ENCODE measurements at regions not wholly inside any gene's neighbourhood (a gene's known extent, or its start where the extent isn't known, plus 50 kb on each side); places are given as distances from the start of the nearest gene placed in this dataset.

DNA sequence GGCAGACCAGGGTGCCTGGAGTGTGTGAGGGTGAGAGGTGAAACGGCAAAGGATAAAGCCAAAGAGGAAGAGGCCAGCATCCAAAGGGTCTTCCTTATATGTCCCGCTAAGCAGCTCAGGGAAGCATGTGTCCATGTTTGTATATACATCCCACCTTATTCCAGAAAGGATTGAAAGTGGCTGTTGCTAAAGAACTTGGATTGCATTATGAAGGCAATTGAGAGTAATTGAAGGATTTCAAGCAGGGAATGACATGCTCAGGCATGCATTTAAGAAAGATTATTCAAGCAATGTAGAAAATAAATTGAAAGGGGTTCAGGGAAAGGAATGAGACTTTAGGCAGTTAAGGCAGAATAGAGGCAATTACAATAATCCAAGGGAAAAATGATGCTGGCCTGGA lies 237.6 kb upstream of the SOX9 start:
- no peak for TF ChIP-seq EZH2 (IDR thresholded peaks at IDR 0.05)
- no peak for TF ChIP-seq POLR2AphosphoS5 (IDR thresholded peaks at IDR 0.05; ENCODE audit: borderline replicate concordance, low read depth, low read length)
- TF ChIP-seq FOXP2 (optimal IDR thresholded peaks at IDR 0.05; ENCODE audit: control extremely low read depth, extremely low read length, insufficient read depth), result no peak
